WTC11 (cell line): ENCODE measurements at regions not wholly inside any gene's neighbourhood (a gene's known extent, or its start where the extent isn't known, plus 50 kb on each side); places are given as distances from the start of the nearest gene placed in this dataset.

Experiments used
- ATAC-seq: fragments of 200-7000 bp; cut with Tn5 transposase; 2 replicates; pipeline ENCODE4 v1.10.0; 2021; ENCODE audit warnings: mild to moderate bottlenecking, moderate library complexity
- CTCF ChIA-PET: fragments of 300-600 bp; sonication (Branson Sonifier 250); formaldehyde crosslinking; loops from one replicate; lab custom pipeline; 2021; ENCODE audit warnings: antibody characterized with exemption; lab: Charles Lee
- POLR2A ChIA-PET: fragments of 350-600 bp; sonication (Branson Sonifier 250); formaldehyde crosslinking; loops from one replicate; lab custom pipeline; 2021; ENCODE audit warnings: antibody characterized with exemption; lab: Charles Lee
- DNase-seq: peaks from one replicate; pipeline ENCODE4 v3.0.0; 2021; ENCODE audit warnings: low spot score
- H3K27ac Mint-ChIP-seq: 2 replicates; pipeline ENCODE4 v1.8.0; 2021; ENCODE audit warnings: mixed read lengths
- H3K27me3 Mint-ChIP-seq: 2 replicates; pipeline ENCODE4 v1.8.0; 2021; ENCODE audit warnings: low read depth, mild to moderate bottlenecking, moderate library complexity, mixed read lengths
- H3K36me3 Mint-ChIP-seq: 2 replicates; pipeline ENCODE4 v1.8.0; 2021; ENCODE audit warnings: mixed read lengths
- H3K4me1 Mint-ChIP-seq: 2 replicates; pipeline ENCODE4 v1.8.0; 2022; ENCODE audit warnings: mixed read lengths
- H3K4me3 Mint-ChIP-seq: 2 replicates; pipeline ENCODE4 v1.8.0; 2021; ENCODE audit warnings: mild to moderate bottlenecking, moderate library complexity, mixed read lengths
- H3K9me3 Mint-ChIP-seq: 2 replicates; pipeline ENCODE4 v1.8.0; 2021; ENCODE audit warnings: mixed read lengths
- ATF1 ChIP-seq: sonication (generic); formaldehyde crosslinking; IDR thresholded peaks from 2 replicates; pipeline ENCODE4 v1.8.1; 2023; ENCODE audit warnings: mild to moderate bottlenecking, moderate library complexity, missing genetic modification reagents
- ERG ChIP-seq: fragments of 250-450 bp; sonication (Bioruptor Pico); IDR thresholded peaks from 2 replicates; pipeline ENCODE4 v1.8.0; 2021; ENCODE audit warnings: mild to moderate bottlenecking
- ESRRA ChIP-seq: sonication (generic); formaldehyde crosslinking; IDR thresholded peaks from 2 replicates; pipeline ENCODE4 v1.8.1; 2022; ENCODE audit warnings: mild to moderate bottlenecking, missing genetic modification reagents, borderline replicate concordance
- FOXP1 ChIP-seq: sonication (generic); formaldehyde crosslinking; IDR thresholded peaks from 2 replicates; pipeline ENCODE4 v1.8.0; 2022; ENCODE audit warnings: missing genetic modification reagents, mild to moderate bottlenecking, moderate library complexity, borderline replicate concordance
- FOXP4 ChIP-seq: sonication (generic); formaldehyde crosslinking; IDR thresholded peaks from 2 replicates; pipeline ENCODE4 v1.8.0; 2022; ENCODE audit warnings: mild to moderate bottlenecking, missing genetic modification reagents
- HMGXB4 ChIP-seq: sonication (generic); formaldehyde crosslinking; IDR thresholded peaks from 2 replicates; pipeline ENCODE4 v1.8.1; 2023; ENCODE audit warnings: mild to moderate bottlenecking, moderate library complexity, missing genetic modification reagents
- MLX ChIP-seq: sonication (generic); formaldehyde crosslinking; IDR thresholded peaks from 2 replicates; pipeline ENCODE4 v1.8.1; 2023; ENCODE audit warnings: mild to moderate bottlenecking, missing genetic modification reagents, moderate library complexity
- NFYB ChIP-seq: sonication (generic); formaldehyde crosslinking; conservative IDR thresholded peaks from 2 replicates; pipeline ENCODE4 v1.8.0; 2022; ENCODE audit warnings: low read depth, missing genetic modification reagents
- OVOL2 ChIP-seq: fragments of 250-450 bp; sonication (Bioruptor Pico); IDR thresholded peaks from 2 replicates; pipeline ENCODE4 v1.9.0; 2021; ENCODE audit warnings: mild to moderate bottlenecking, borderline replicate concordance
- SMAD3 ChIP-seq: sonication (generic); formaldehyde crosslinking; IDR thresholded peaks from 2 replicates; pipeline ENCODE4 v1.8.0; 2022; ENCODE audit warnings: missing genetic modification reagents, mild to moderate bottlenecking, borderline replicate concordance
- STAT6 ChIP-seq: sonication (generic); formaldehyde crosslinking; conservative IDR thresholded peaks from 2 replicates; pipeline ENCODE4 v1.8.1; 2023; ENCODE audit warnings: mild to moderate bottlenecking, low read depth, missing genetic modification reagents, moderate library complexity
- TEAD1 ChIP-seq: sonication (generic); formaldehyde crosslinking; IDR thresholded peaks from 2 replicates; pipeline ENCODE4 v1.8.0; 2022; ENCODE audit warnings: mild to moderate bottlenecking, missing genetic modification reagents
- TEAD4 ChIP-seq: sonication (generic); formaldehyde crosslinking; IDR thresholded peaks from 2 replicates; pipeline ENCODE4 v1.8.0; 2022; ENCODE audit warnings: mild to moderate bottlenecking, missing genetic modification reagents
- ZNF121 ChIP-seq: sonication (generic); formaldehyde crosslinking; IDR thresholded peaks from 2 replicates; pipeline ENCODE4 v1.8.0; 2023; ENCODE audit warnings: missing genetic modification reagents
- ZNF263 ChIP-seq: sonication (generic); formaldehyde crosslinking; IDR thresholded peaks from 2 replicates; pipeline ENCODE4 v1.8.1; 2022; ENCODE audit warnings: low read depth, mild to moderate bottlenecking, moderate library complexity, missing genetic modification reagents
- ZNF532 ChIP-seq: fragments of 250-450 bp; sonication (Bioruptor Pico); IDR thresholded peaks from 2 replicates; pipeline ENCODE4 v1.9.0; 2021; ENCODE audit warnings: mild to moderate bottlenecking, borderline replicate concordance

- no peak for TF ChIP-seq STAT6
- no peak for TF ChIP-seq TEAD4 (CRISPR knock-in tag)
- Mint-ChIP-seq H3K4me3 (no peak overlapping the region), H3K27me3 (no peaks in the 10 kb centered on the region), H3K9me3 (peaks cover 18% of the 10 kb centered on the region), H3K27ac (no peak overlapping the region), H3K4me1 (peaks cover 23% of the 10 kb centered on the region), H3K36me3 (peaks cover 2% of the 10 kb centered on the region; the same call in 1 of the 2 replicates)
- no peak for DNase-seq
- CTCF ChIA-PET, result interaction anchor here (1.0 kb wide), 1 partner anchor 10 kb away, joined by 4 read pairs; no protein-coding TSS in a partner anchor
- POLR2A ChIA-PET, result no interaction called here
- ATAC-seq, result no peak
These were observed 699.8 kb upstream of the ID2 start for GRCh38 chr2:7982054-7982453.

GRCh38 chr2:7983451-7983850 lies 698.4 kb upstream of the ID2 start:
- Mint-ChIP-seq H3K27me3 (no peaks in the 10 kb centered on the region), H3K27ac (no peak overlapping the region), H3K4me1 (peaks cover 16% of the 10 kb centered on the region), H3K9me3 (peaks cover 23% of the 10 kb centered on the region), H3K4me3 (no peak overlapping the region), H3K36me3 (peaks cover 2% of the 10 kb centered on the region; the same call in 1 of the 2 replicates)
- no peak for ATAC-seq
- no peak for DNase-seq
- ChIA-PET POLR2A (no interaction called here), CTCF (no interaction called here)
- TF ChIP-seq ERG (CRISPR knock-in tag), result no peak
- no peak for TF ChIP-seq TEAD1 (CRISPR knock-in tag)
- no peak for TF ChIP-seq ESRRA (CRISPR knock-in tag)
- TF ChIP-seq ZNF121 (CRISPR knock-in tag), result no peak
- no peak for TF ChIP-seq NFYB (CRISPR knock-in tag)
- TF ChIP-seq HMGXB4 (CRISPR knock-in tag), result no peak
- no peak for TF ChIP-seq FOXP4 (CRISPR knock-in tag)
- no peak for TF ChIP-seq ATF1
- no peak for TF ChIP-seq MLX (CRISPR knock-in tag)
- TF ChIP-seq OVOL2 (CRISPR knock-in tag), result no peak
- no peak for TF ChIP-seq ZNF532 (CRISPR knock-in tag)
- no peak for TF ChIP-seq FOXP1 (CRISPR knock-in tag)
- no peak for TF ChIP-seq ZNF263 (CRISPR knock-in tag)
- TF ChIP-seq SMAD3 (CRISPR knock-in tag), result no peak
